ENCODE measurements at regions not wholly inside any gene's neighbourhood (a gene's known extent, or its start where the extent isn't known, plus 50 kb on each side); places are given as distances from the start of the nearest gene placed in this dataset.

GRCh38 chr15:72840114-72840513 lies 56.6 kb upstream of the ADPGK start:
- Histone ChIP-seq H3K4me3 (no peak overlapping the region), H3K9me3 (no peaks in the 10 kb centered on the region), H3K4me1 (peaks cover 0 to 5% (median 0%) of the 10 kb centered on the region in 4 donors), H3K36me3 (no peaks in the 10 kb centered on the region), H3K27me3 (no peaks in the 10 kb centered on the region), H3K27ac (no peak overlapping the region)
- no peak for TF ChIP-seq POLR2AphosphoS5 (IDR thresholded peaks at IDR 0.05)
- TF ChIP-seq POLR2A (IDR thresholded peaks at IDR 0.05), result no peak
- no peak for TF ChIP-seq EP300 (IDR thresholded peaks at IDR 0.05; ENCODE audit: low read depth)
- TF ChIP-seq CTCF (IDR thresholded peaks at IDR 0.05), result no peak
- WGBS, 2 donors (ENCODE audit: low coverage in 1 of 2), result 70 to 75% methylated on average over 7 of the region's 7 CpGs
- in situ Hi-C loops (cut with MboI; ENCODE audit: low pct_ligation_motif_present in 1 of 4, low pct_unique_long_range_greater_than_20kb in 1 of 4, low sequenced_read_pairs in 3 of 4) (no loop called here), intact Hi-C loops (cut with DNase I; ENCODE audit: low total_unique reads) (no loop called here)
- no peak for DNase-seq

GRCh38 chr15:72838311-72838731 lies 54.8 kb upstream of the ADPGK start:
- H3K9me3 ChIP-seq, result no peaks in the 10 kb centered on the region
- in situ Hi-C loops (cut with MboI; ENCODE audit: low pct_ligation_motif_present in 1 of 4, low pct_unique_long_range_greater_than_20kb in 1 of 4, low sequenced_read_pairs in 3 of 4) (no loop called here), intact Hi-C loops (cut with DNase I; ENCODE audit: low total_unique reads) (no loop called here)
- H3K4me1 ChIP-seq, result peaks cover 0 to 6% (median 3%) of the 10 kb centered on the region in 4 donors
- 66% methylated on average over 5 of the region's 5 CpGs for WGBS, 2 donors (ENCODE audit: low coverage in 1 of 2)
- H3K36me3 ChIP-seq, result no peaks in the 10 kb centered on the region
- H3K27ac ChIP-seq, result no peak overlapping the region
- no peaks in the 10 kb centered on the region for H3K27me3 ChIP-seq
- no peak for DNase-seq
- no peak for TF ChIP-seq POLR2A (IDR thresholded peaks at IDR 0.05)
- H3K4me3 ChIP-seq, result no peak overlapping the region

GRCh38 chr15:72836676-72837330 lies 53.2 kb upstream of the ADPGK start:
- H3K4me1 ChIP-seq, result peaks cover 0 to 6% (median 3%) of the 10 kb centered on the region in 4 donors
- H3K27me3 ChIP-seq, result no peaks in the 10 kb centered on the region
- intact Hi-C loops (cut with DNase I; ENCODE audit: low total_unique reads), result no loop called here
- 84% methylated on average over 6 of the region's 6 CpGs; no CpG with 5 or more reads in 1 of the 2 donors for WGBS, 2 donors (ENCODE audit: low coverage in 1 of 2)
- no peaks in the 10 kb centered on the region for H3K36me3 ChIP-seq
- no peak overlapping the region for H3K4me3 ChIP-seq
- no peak for DNase-seq
- in situ Hi-C loops (cut with MboI; ENCODE audit: low pct_ligation_motif_present in 1 of 4, low pct_unique_long_range_greater_than_20kb in 1 of 4, low sequenced_read_pairs in 3 of 4), result no loop called here
- H3K9me3 ChIP-seq, result no peaks in the 10 kb centered on the region
- H3K27ac ChIP-seq, result no peak overlapping the region
- TF ChIP-seq POLR2A (IDR thresholded peaks at IDR 0.05) (no peak), POLR2AphosphoS5 (IDR thresholded peaks at IDR 0.05) (no peak), EP300 (IDR thresholded peaks at IDR 0.05; ENCODE audit: low read depth) (no peak), CTCF (IDR thresholded peaks at IDR 0.05) (no peak)

- H3K4me1 ChIP-seq, result peaks cover 0 to 6% (median 3%) of the 10 kb centered on the region in 4 donors
- no peak overlapping the region for H3K4me3 ChIP-seq
- H3K9me3 ChIP-seq, result no peaks in the 10 kb centered on the region
- DNase-seq, result peak; percentile 43
- H3K27me3 ChIP-seq, result no peaks in the 10 kb centered on the region
- in situ Hi-C loops (cut with MboI; ENCODE audit: low pct_ligation_motif_present in 1 of 4, low pct_unique_long_range_greater_than_20kb in 1 of 4, low sequenced_read_pairs in 3 of 4) (no loop called here), intact Hi-C loops (cut with DNase I; ENCODE audit: low total_unique reads) (no loop called here)
- H3K27ac ChIP-seq, result no peak overlapping the region
- TF ChIP-seq EP300 (IDR thresholded peaks at IDR 0.05; ENCODE audit: low read depth) (no peak), CTCF (IDR thresholded peaks at IDR 0.05) (peak; percentile 23 to 43 (median 35))
- H3K36me3 ChIP-seq, result no peaks in the 10 kb centered on the region
Observed at GRCh38 chr15:72835294-72835890, 51.8 kb upstream of the ADPGK start.
